ENCODE measurements at regions not wholly inside any gene's neighbourhood (a gene's known extent, or its start where the extent isn't known, plus 50 kb on each side); places are given as distances from the start of the nearest gene placed in this dataset.
"Not testable (repeated sequence)": the region's sequence is repeated elsewhere in the genome, so short reads cannot be mapped to it uniquely, and the experiment has no call there.

DNA sequence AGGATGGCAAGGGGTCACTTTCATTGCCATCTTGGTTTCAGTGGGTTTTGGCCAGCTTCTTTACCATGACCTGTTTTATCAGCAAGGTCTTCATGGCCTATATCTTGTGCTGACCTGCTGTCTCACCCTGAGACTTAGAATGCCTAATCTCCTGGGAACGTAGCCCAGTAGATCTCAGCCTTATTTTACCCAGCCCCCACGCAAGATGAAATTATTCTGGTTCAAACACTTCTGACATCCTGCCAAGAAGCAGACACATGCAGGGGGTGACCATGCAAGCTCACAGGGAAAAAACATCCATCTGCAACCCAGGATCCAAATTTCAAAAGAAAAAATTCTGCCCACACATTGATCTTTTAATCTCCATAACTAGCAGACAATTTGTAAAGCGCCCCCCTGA is 88.4 kb upstream of the EEPD1 start:
- Mint-ChIP-seq H3K27ac (no peak overlapping the region), H3K4me3 (no peak overlapping the region), H3K27me3 (peaks cover 2 to 33% of the 10 kb centered on the region in 2 donors), H3K9me3 (no peaks in the 10 kb centered on the region), H3K4me1 (no peaks in the 10 kb centered on the region), H3K36me3 (no peaks in the 10 kb centered on the region)
- no peaks in the 10 kb centered on the region for H3K9me3 ChIP-seq (ENCODE audit: low read length)
- H3K36me3 ChIP-seq (ENCODE audit: insufficient read depth, low read length) = no peaks in the 10 kb centered on the region
- ChIA-PET CTCF (no interaction called here), POLR2A (no interaction called here)
- no peak overlapping the region for H3K4me3 ChIP-seq (ENCODE audit: low read length)
- no peaks in the 10 kb centered on the region for H3K27me3 ChIP-seq (ENCODE audit: insufficient read depth, low read length, poor library complexity, severe bottlenecking)
- no peak for DNase-seq
- no peak overlapping the region for H3K27ac ChIP-seq (ENCODE audit: low read depth, low read length)
- H3K4me1 ChIP-seq (ENCODE audit: insufficient read depth, low read length) = no peaks in the 10 kb centered on the region

GRCh38 chr7:36065563-36066342 is 87.3 kb upstream of the EEPD1 start:
- H3K27me3 Mint-ChIP-seq = peaks cover 2 to 37% of the 10 kb centered on the region in 2 donors
- H3K27ac Mint-ChIP-seq; H3K36me3 Mint-ChIP-seq; H3K4me3 Mint-ChIP-seq; H3K9me3 ChIP-seq (ENCODE audit: low read length); H3K9me3 Mint-ChIP-seq; H3K4me1 ChIP-seq (ENCODE audit: insufficient read depth, low read length); DNase-seq; H3K4me3 ChIP-seq (ENCODE audit: low read length); CTCF ChIA-PET; H3K27me3 ChIP-seq (ENCODE audit: insufficient read depth, low read length, poor library complexity, severe bottlenecking); POLR2A ChIA-PET; H3K27ac ChIP-seq (ENCODE audit: low read depth, low read length); H3K36me3 ChIP-seq (ENCODE audit: insufficient read depth, low read length); H3K4me1 Mint-ChIP-seq: not testable (repeated sequence)

GRCh38 chr7:36066343-36066664 is 86.8 kb upstream of the EEPD1 start:
- H3K4me1 Mint-ChIP-seq = no peaks in the 10 kb centered on the region
- H3K27ac Mint-ChIP-seq = no peak overlapping the region
- H3K36me3 ChIP-seq (ENCODE audit: insufficient read depth, low read length) = no peaks in the 10 kb centered on the region
- H3K4me1 ChIP-seq (ENCODE audit: insufficient read depth, low read length) = no peaks in the 10 kb centered on the region
- H3K27ac ChIP-seq (ENCODE audit: low read depth, low read length) = no peak overlapping the region
- no peaks in the 10 kb centered on the region for H3K9me3 Mint-ChIP-seq
- no peak overlapping the region for H3K4me3 Mint-ChIP-seq
- H3K27me3 ChIP-seq (ENCODE audit: insufficient read depth, low read length, poor library complexity, severe bottlenecking) = no peaks in the 10 kb centered on the region
- H3K9me3 ChIP-seq (ENCODE audit: low read length) = no peaks in the 10 kb centered on the region
- H3K36me3 Mint-ChIP-seq = no peaks in the 10 kb centered on the region
- DNase-seq = no peak
- H3K4me3 ChIP-seq (ENCODE audit: low read length) = no peak overlapping the region
- CTCF ChIA-PET = no interaction called here
- POLR2A ChIA-PET = no interaction called here
- peaks cover 2 to 39% of the 10 kb centered on the region in 2 donors for H3K27me3 Mint-ChIP-seq

DNA sequence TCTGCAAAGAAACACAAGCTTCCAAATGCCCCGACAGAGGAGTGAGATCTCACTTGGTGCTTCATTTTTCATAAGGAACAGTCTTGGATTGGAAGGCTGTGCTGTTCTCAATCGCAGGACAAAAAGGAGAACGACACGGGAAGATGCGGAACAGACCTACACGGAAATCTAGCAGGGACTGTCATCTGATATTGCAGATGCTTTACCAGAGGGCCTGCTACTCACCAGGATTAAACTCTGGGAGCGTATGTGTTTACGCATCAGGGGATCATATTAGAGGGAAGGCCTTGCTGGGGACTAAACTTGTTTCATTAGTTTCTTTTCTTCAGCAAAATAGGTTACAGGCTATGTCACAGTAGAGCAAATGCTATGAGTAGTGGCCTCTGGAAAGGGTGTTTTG is 82.8 kb upstream of the EEPD1 start:
- no peak overlapping the region for H3K4me3 Mint-ChIP-seq
- H3K4me3 ChIP-seq (ENCODE audit: low read length) = no peak overlapping the region
- no peaks in the 10 kb centered on the region for H3K4me1 ChIP-seq (ENCODE audit: insufficient read depth, low read length)
- H3K27ac Mint-ChIP-seq = no peak overlapping the region
- H3K4me1 Mint-ChIP-seq = no peaks in the 10 kb centered on the region
- H3K9me3 ChIP-seq (ENCODE audit: low read length) = no peaks in the 10 kb centered on the region
- no peak overlapping the region for H3K27ac ChIP-seq (ENCODE audit: low read depth, low read length)
- peaks cover 7 to 37% of the 10 kb centered on the region in 2 donors for H3K27me3 Mint-ChIP-seq
- H3K27me3 ChIP-seq (ENCODE audit: insufficient read depth, low read length, poor library complexity, severe bottlenecking) = no peaks in the 10 kb centered on the region
- ChIA-PET CTCF (no interaction called here), POLR2A (no interaction called here)
- no peaks in the 10 kb centered on the region for H3K36me3 ChIP-seq (ENCODE audit: insufficient read depth, low read length)
- no peaks in the 10 kb centered on the region for H3K9me3 Mint-ChIP-seq
- no peaks in the 10 kb centered on the region for H3K36me3 Mint-ChIP-seq
- no peak for DNase-seq

- no peaks in the 10 kb centered on the region for H3K9me3 Mint-ChIP-seq
- H3K4me3 ChIP-seq (ENCODE audit: low read length) = no peak overlapping the region
- H3K4me3 Mint-ChIP-seq = peak overlapping the region in 1 of 7 donors; percentile 14
- no peaks in the 10 kb centered on the region for H3K4me1 Mint-ChIP-seq
- no peak overlapping the region for H3K27ac Mint-ChIP-seq
- no peaks in the 10 kb centered on the region for H3K27me3 ChIP-seq (ENCODE audit: insufficient read depth, low read length, poor library complexity, severe bottlenecking)
- H3K9me3 ChIP-seq (ENCODE audit: low read length) = no peaks in the 10 kb centered on the region
- DNase-seq = no peak
- no peak overlapping the region for H3K27ac ChIP-seq (ENCODE audit: low read depth, low read length)
- no peaks in the 10 kb centered on the region for H3K4me1 ChIP-seq (ENCODE audit: insufficient read depth, low read length)
- no peaks in the 10 kb centered on the region for H3K36me3 Mint-ChIP-seq
- peaks cover 7 to 33% of the 10 kb centered on the region in 2 donors for H3K27me3 Mint-ChIP-seq
- ChIA-PET POLR2A (no interaction called here), CTCF (no interaction called here)
- H3K36me3 ChIP-seq (ENCODE audit: insufficient read depth, low read length) = no peaks in the 10 kb centered on the region
These were observed 81.4 kb upstream of the EEPD1 start for GRCh38 chr7:36071605-36072004.

- no peak overlapping the region for H3K27ac Mint-ChIP-seq
- CTCF ChIA-PET = no interaction called here
- no peaks in the 10 kb centered on the region for H3K27me3 ChIP-seq (ENCODE audit: insufficient read depth, low read length, poor library complexity, severe bottlenecking)
- H3K36me3 Mint-ChIP-seq = no peaks in the 10 kb centered on the region
- no peaks in the 10 kb centered on the region for H3K4me1 Mint-ChIP-seq
- H3K4me3 Mint-ChIP-seq = no peak overlapping the region
- POLR2A ChIA-PET = no interaction called here
- no peak for DNase-seq
- no peaks in the 10 kb centered on the region for H3K9me3 Mint-ChIP-seq
- H3K27me3 Mint-ChIP-seq = peaks cover 7 to 36% of the 10 kb centered on the region in 2 donors
- no peak overlapping the region for H3K4me3 ChIP-seq (ENCODE audit: low read length)
- H3K4me1 ChIP-seq (ENCODE audit: insufficient read depth, low read length) = no peaks in the 10 kb centered on the region
- H3K36me3 ChIP-seq (ENCODE audit: insufficient read depth, low read length) = no peaks in the 10 kb centered on the region
- no peaks in the 10 kb centered on the region for H3K9me3 ChIP-seq (ENCODE audit: low read length)
- no peak overlapping the region for H3K27ac ChIP-seq (ENCODE audit: low read depth, low read length)
These were observed 80.4 kb upstream of the EEPD1 start for GRCh38 chr7:36072620-36073019.

GRCh38 chr7:36075561-36075960 is 77.5 kb upstream of the EEPD1 start:
- peaks cover 7 to 31% of the 10 kb centered on the region in 2 donors for H3K27me3 Mint-ChIP-seq
- H3K27me3 ChIP-seq (ENCODE audit: insufficient read depth, low read length, poor library complexity, severe bottlenecking) = no peaks in the 10 kb centered on the region
- no peak overlapping the region for H3K4me3 Mint-ChIP-seq
- H3K27ac Mint-ChIP-seq = no peak overlapping the region
- no peaks in the 10 kb centered on the region for H3K9me3 ChIP-seq (ENCODE audit: low read length)
- H3K36me3 Mint-ChIP-seq = no peaks in the 10 kb centered on the region
- no peaks in the 10 kb centered on the region for H3K9me3 Mint-ChIP-seq
- POLR2A ChIA-PET = no interaction called here
- no peaks in the 10 kb centered on the region for H3K4me1 Mint-ChIP-seq
- H3K4me1 ChIP-seq (ENCODE audit: insufficient read depth, low read length) = no peaks in the 10 kb centered on the region
- no peak overlapping the region for H3K27ac ChIP-seq (ENCODE audit: low read depth, low read length)
- no peaks in the 10 kb centered on the region for H3K36me3 ChIP-seq (ENCODE audit: insufficient read depth, low read length)
- CTCF ChIA-PET = no interaction called here
- no peak for DNase-seq
- H3K4me3 ChIP-seq (ENCODE audit: low read length) = no peak overlapping the region

DNA sequence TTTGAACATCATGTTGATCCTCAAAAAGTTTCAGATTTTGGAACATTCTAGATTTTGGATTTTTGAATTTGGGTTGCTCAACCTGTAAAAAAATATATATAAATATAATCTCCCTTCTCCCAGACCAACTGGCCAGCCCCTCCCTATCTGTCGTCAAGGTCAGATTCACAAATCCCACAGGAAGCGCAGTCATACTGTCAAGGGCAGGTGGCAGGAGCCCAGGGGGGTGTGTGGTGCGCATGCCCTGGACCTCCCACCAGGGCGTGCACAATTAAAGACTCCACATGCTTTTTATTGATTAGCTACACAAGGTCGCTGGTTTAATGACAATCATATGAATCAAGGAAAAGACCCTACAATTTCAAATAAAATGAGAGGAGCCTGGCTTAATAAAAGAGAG is 77.0 kb upstream of the EEPD1 start:
- Mint-ChIP-seq H3K4me1 (no peaks in the 10 kb centered on the region), H3K27me3 (peaks cover 8 to 31% of the 10 kb centered on the region in 2 donors), H3K36me3 (no peaks in the 10 kb centered on the region), H3K9me3 (no peaks in the 10 kb centered on the region), H3K27ac (no peak overlapping the region), H3K4me3 (no peak overlapping the region)
- ChIA-PET CTCF (no interaction called here), POLR2A (no interaction called here)
- Histone ChIP-seq H3K27ac (ENCODE audit: low read depth, low read length) (no peak overlapping the region), H3K9me3 (ENCODE audit: low read length) (no peaks in the 10 kb centered on the region), H3K36me3 (ENCODE audit: insufficient read depth, low read length) (no peaks in the 10 kb centered on the region), H3K4me3 (ENCODE audit: low read length) (no peak overlapping the region), H3K27me3 (ENCODE audit: insufficient read depth, low read length, poor library complexity, severe bottlenecking) (no peaks in the 10 kb centered on the region), H3K4me1 (ENCODE audit: insufficient read depth, low read length) (no peaks in the 10 kb centered on the region)
- no peak for DNase-seq
